Astrocyte of the spinal cord (primary cell): ENCODE measurements at regions not wholly inside any gene's neighbourhood (a gene's known extent, or its start where the extent isn't known, plus 50 kb on each side); places are given as distances from the start of the nearest gene placed in this dataset.
"Not testable (repeated sequence)": the region's sequence is repeated elsewhere in the genome, so short reads cannot be mapped to it uniquely, and the experiment has no call there.

Experiments used
- DNase-seq: peaks from one replicate; pipeline ENCODE4 v3.0.0; 2011; ENCODE audit warnings: low read depth, low spot score
- H3K4me3 ChIP-seq: 2 replicates; pipeline ENCODE4 v1.5.1; 2011; ENCODE audit warnings: low read depth, mild to moderate bottlenecking, low read length, moderate library complexity
- CTCF ChIP-seq: IDR thresholded peaks from 2 replicates; pipeline ENCODE4 v1.5.1; 2012; ENCODE audit warnings: low read depth, mild to moderate bottlenecking, low read length, inconsistent platforms
- in situ Hi-C: cut with HindIII; loops from 2 replicates; pipeline ENCODE4 v1.10.0; 2017; ENCODE audit warnings: low sequenced_read_pairs

- DNase-seq: no peak
- TF ChIP-seq CTCF: no peak
- in situ Hi-C loops: no loop called here
- no peak overlapping the region for H3K4me3 ChIP-seq
Measured at GRCh38 chr2:34784701-34785100, 1185.6 kb upstream of the FAM98A start.

- H3K4me3 ChIP-seq, in situ Hi-C loops, DNase-seq: not testable (repeated sequence)
Measured at GRCh38 chr2:34750742-34751141, 1151.6 kb upstream of the FAM98A start.

- H3K4me3 ChIP-seq: no peak overlapping the region
- in situ Hi-C loops: no loop called here
- TF ChIP-seq CTCF: no peak
- no peak for DNase-seq
Measured at GRCh38 chr2:34747643-34748042, 1148.5 kb upstream of the FAM98A start.

GRCh38 chr2:34738691-34739090 is 1139.6 kb upstream of the FAM98A start:
- in situ Hi-C loops: no loop called here
- no peak overlapping the region for H3K4me3 ChIP-seq
- no peak for DNase-seq
- no peak for TF ChIP-seq CTCF

- no peak overlapping the region for H3K4me3 ChIP-seq
- no peak for DNase-seq
- in situ Hi-C loops: no loop called here
- no peak for TF ChIP-seq CTCF
Measured at GRCh38 chr2:34737146-34737545, 1138.0 kb upstream of the FAM98A start.

GRCh38 chr2:34736482-34736881 is 1137.4 kb upstream of the FAM98A start:
- DNase-seq: no peak
- in situ Hi-C loops: no loop called here
- TF ChIP-seq CTCF: no peak
- no peak overlapping the region for H3K4me3 ChIP-seq

GRCh38 chr2:34734662-34735061 is 1135.6 kb upstream of the FAM98A start:
- DNase-seq: no peak
- in situ Hi-C loops: no loop called here
- TF ChIP-seq CTCF: no peak
- H3K4me3 ChIP-seq: no peak overlapping the region
